Stimulated activated CD8-positive, alpha-beta memory T cell treated with anti-CD3 and anti-CD28 coated beads, Interleukin-4, amount 100 ng/mL, for 4 hours (primary cell): ENCODE measurements at regions not wholly inside any gene's neighbourhood (a gene's known extent, or its start where the extent isn't known, plus 50 kb on each side); places are given as distances from the start of the nearest gene placed in this dataset.
"Not testable (repeated sequence)": the region's sequence is repeated elsewhere in the genome, so short reads cannot be mapped to it uniquely, and the experiment has no call there.

Source experiments
- DNase-seq, 2 donors: peaks; one replicate each; pipeline ENCODE4 v3.0.0-alpha.2; 2020; ENCODE audit warnings: low read depth in 2 of 2, low spot score in 1 of 2

GRCh38 chr6:37078814-37079213, 73.4 kb downstream of the FGD2 start:
- no peak for DNase-seq

GRCh38 chr6:37081042-37081607, 75.7 kb downstream of the FGD2 start:
- DNase-seq, result no peak

- DNase-seq, result no peak
These were observed 77.1 kb downstream of the FGD2 start for GRCh38 chr6:37082390-37083130.

- DNase-seq, result no peak
These were observed 78.0 kb downstream of the FGD2 start for GRCh38 chr6:37083243-37084138.

GRCh38 chr6:37084665-37085064, 79.2 kb downstream of the FGD2 start:
- not testable (repeated sequence) for DNase-seq

- no peak for DNase-seq
These were observed 79.7 kb downstream of the FGD2 start for GRCh38 chr6:37085198-37085597.

GRCh38 chr6:37088897-37089296, 81.1 kb upstream of the PIM1 start:
- DNase-seq, result no peak

GRCh38 chr6:37089783-37090182, 80.2 kb upstream of the PIM1 start:
- no peak for DNase-seq

GRCh38 chr6:37091104-37091503, 78.8 kb upstream of the PIM1 start:
- DNase-seq, result not testable (repeated sequence)

GRCh38 chr6:37091586-37091985, 78.4 kb upstream of the PIM1 start:
- not testable (repeated sequence) for DNase-seq

- no peak for DNase-seq
These were observed 76.8 kb upstream of the PIM1 start for GRCh38 chr6:37092923-37093727.

- no peak for DNase-seq
These were observed 76.3 kb upstream of the PIM1 start for GRCh38 chr6:37093728-37094069.

GRCh38 chr6:37095997-37096396, 74.0 kb upstream of the PIM1 start:
- no peak for DNase-seq

- DNase-seq, result no peak
These were observed 72.6 kb upstream of the PIM1 start for GRCh38 chr6:37097335-37097734.

GRCh38 chr6:37099442-37099841, 70.5 kb upstream of the PIM1 start:
- DNase-seq, result no peak

- DNase-seq, result no peak
These were observed 69.2 kb upstream of the PIM1 start for GRCh38 chr6:37100745-37101144.

- no peak for DNase-seq
These were observed 68.0 kb upstream of the PIM1 start for GRCh38 chr6:37101991-37102298.

- peak; percentile 14 to 36 for DNase-seq
These were observed 67.4 kb upstream of the PIM1 start for GRCh38 chr6:37102299-37103168.

- no peak for DNase-seq
These were observed 66.5 kb upstream of the PIM1 start for GRCh38 chr6:37103169-37104039.

GRCh38 chr6:37104824-37105147, 65.2 kb upstream of the PIM1 start:
- no peak for DNase-seq
